GM12878 (cell line): ENCODE measurements at regions not wholly inside any gene's neighbourhood (a gene's known extent, or its start where the extent isn't known, plus 50 kb on each side); places are given as distances from the start of the nearest gene placed in this dataset.

ENCODE experiments used
- ATAC-seq: fragments of 200-7000 bp; cut with Tn5 transposase; 3 replicates; pipeline ENCODE4 v1.9.1; 2020; ENCODE audit warnings: mild to moderate bottlenecking, moderate library complexity
- BruUV-seq: library from RNA; stranded (reverse); fragments of 400-500 nt; replicated peaks from 2 replicates; lab custom pipeline; 2021; lab: Mats Ljungman, UMichigan
- CTCF ChIA-PET: fragments of 300-600 bp; sonication (Branson Sonifier 250); formaldehyde crosslinking; extraction: SDS; loops from one replicate; lab custom pipeline; 2021; ENCODE audit warnings: inconsistent platforms; lab: Yijun Ruan, JAX
- POLR2A ChIA-PET: fragments of 350-600 bp; formaldehyde crosslinking; extraction: SDS; loops from one replicate; lab custom pipeline; 2021; ENCODE audit warnings: inconsistent platforms; lab: Charles Lee
- RAD21 ChIA-PET: fragments of 300-600 bp; sonication (Branson Sonifier 250); formaldehyde crosslinking; loops from one replicate; lab custom pipeline; 2023; ENCODE audit warnings: antibody characterized with exemption; ENCODE audit not compliant: unreplicated experiment; lab: Charles Lee
- SMC1A ChIA-PET: fragments of 300-600 bp; sonication (Branson Sonifier 250); formaldehyde crosslinking; loops from one replicate; lab custom pipeline; 2023; ENCODE audit not compliant: unreplicated experiment, uncharacterized antibody; lab: Charles Lee
- DNase-seq: peaks from one replicate; pipeline ENCODE4 v3.0.0-alpha.2; 2011; ENCODE audit warnings: low read depth, low spot score
- FAIRE-seq: peaks from 3 replicates; lab custom pipeline; 2011; peaks lifted over from hg19 to GRCh38; lab: Jason Lieb, UNC
- H2AFZ ChIP-seq: 2 replicates; pipeline ENCODE4 v1.6.0; 2011; ENCODE audit warnings: low read depth, low read length, control low read depth; ENCODE audit not compliant: control insufficient read depth
- H3K27ac ChIP-seq: 2 replicates; pipeline ENCODE4 v1.5.1; 2011; ENCODE audit warnings: control low read depth; ENCODE audit not compliant: control insufficient read depth, insufficient read depth
- H3K27me3 ChIP-seq, 2 experiments: replicated peaks in 1 of 2; 2 replicates each; pipeline versions ENCODE4 v1.6.0 to v1.6.1; 2011; ENCODE audit warnings: low read length in 1 of 2; ENCODE audit not compliant: control insufficient read depth in 2 of 2, insufficient read depth in 2 of 2
- H3K36me3 ChIP-seq, 2 experiments: 2 replicates each; pipeline ENCODE4 v1.5.1; 2011; ENCODE audit warnings: low read length in 1 of 2; ENCODE audit not compliant: control insufficient read depth in 2 of 2, insufficient read depth in 2 of 2
- H3K4me1 ChIP-seq: 2 replicates; pipeline ENCODE4 v1.6.1; 2011; ENCODE audit warnings: mild to moderate bottlenecking, low read length, moderate library complexity, mixed read lengths; ENCODE audit not compliant: control insufficient read depth, insufficient read depth
- H3K4me2 ChIP-seq: 2 replicates; pipeline ENCODE4 v1.6.0; 2011; ENCODE audit warnings: control low read depth; ENCODE audit not compliant: control insufficient read depth, insufficient read depth
- H3K4me3 ChIP-seq: fragments of 200-600 bp; sonication (generic); 2 replicates; pipeline ENCODE4 v1.5.1; 2016
- H3K79me2 ChIP-seq: 2 replicates; pipeline ENCODE4 v1.6.0; 2011; ENCODE audit warnings: low read length; ENCODE audit not compliant: control insufficient read depth, insufficient read depth
- H3K9ac ChIP-seq: 2 replicates; pipeline ENCODE4 v1.8.0; 2011; ENCODE audit warnings: low read length, control low read depth, mixed read lengths; ENCODE audit not compliant: control insufficient read depth, insufficient read depth
- H3K9me3 ChIP-seq: replicated peaks from 3 replicates; pipeline ENCODE4 v1.5.1; 2011; ENCODE audit warnings: mild to moderate bottlenecking, low read length; ENCODE audit not compliant: control insufficient read depth, insufficient read depth
- H4K20me1 ChIP-seq: 2 replicates; pipeline ENCODE4 v1.6.0; 2011; ENCODE audit not compliant: control insufficient read depth, insufficient read depth
- BACH1 ChIP-seq: fragments of 450-650 bp; IDR thresholded peaks from 2 replicates; pipeline ENCODE4 v1.6.1; 2017; ENCODE audit warnings: mild to moderate bottlenecking, borderline replicate concordance
- BMI1 ChIP-seq: fragments of 450-650 bp; IDR thresholded peaks from 2 replicates; pipeline ENCODE4 v1.6.1; 2016; ENCODE audit warnings: mild to moderate bottlenecking, moderate library complexity, borderline replicate concordance
- MLLT1 ChIP-seq: fragments of 450-650 bp; IDR thresholded peaks from 2 replicates; pipeline ENCODE4 v1.6.1; 2016; ENCODE audit warnings: mild to moderate bottlenecking
- MTA2 ChIP-seq: fragments of 450-650 bp; IDR thresholded peaks from 2 replicates; pipeline ENCODE4 v1.6.1; 2016; ENCODE audit warnings: low read depth, mild to moderate bottlenecking, moderate library complexity
- PBX3 ChIP-seq: IDR thresholded peaks from 2 replicates; pipeline ENCODE4 v1.6.1; 2011; ENCODE audit warnings: mild to moderate bottlenecking, low read depth, low read length, moderate library complexity; ENCODE audit not compliant: insufficient replicate concordance
- RCOR1 ChIP-seq: conservative IDR thresholded peaks from 2 replicates; pipeline ENCODE4 v1.6.1; 2012; ENCODE audit warnings: low read depth, low read length, improper control_type of control experiment
- WGBS: methylation state at CpG from one replicate; pipeline ENCODE4 v1.1.6; 2016; ENCODE audit warnings: low lambda C conversion rate; ENCODE audit not compliant: insufficient replicate concordance, insufficient coverage; ENCODE audit errors: missing lambda C conversion rate; 5-methylcytosine and 5-hydroxymethylcytosine counted together
- in situ Hi-C: fragments of 300-500 bp; cut with MboI; formaldehyde crosslinking; loops from 9 replicates; pipeline ENCODE4 v1.14.3; 2018; ENCODE audit warnings: mixed read lengths
- intact Hi-C: fragments of 100-400 bp; cut with micrococcal nuclease; formaldehyde crosslinking; loops from one replicate; pipeline ENCODE4 v1.14.2; 2022; ENCODE audit not compliant: unreplicated experiment
- TF ChIP-seq, protein P1 (sequence below): fragments of 450-650 bp; IDR thresholded peaks from 2 replicates; pipeline ENCODE4 v1.6.1; 2017; ENCODE audit warnings: mild to moderate bottlenecking, low read depth, inconsistent platforms; ENCODE audit not compliant: poor library complexity, severe bottlenecking

- TF ChIP-seq MLLT1 (no peak), MTA2 (no peak), BMI1 (no peak), RCOR1 (no peak), PBX3 (no peak), BACH1 (no peak)
- TF ChIP-seq, protein P1, sequence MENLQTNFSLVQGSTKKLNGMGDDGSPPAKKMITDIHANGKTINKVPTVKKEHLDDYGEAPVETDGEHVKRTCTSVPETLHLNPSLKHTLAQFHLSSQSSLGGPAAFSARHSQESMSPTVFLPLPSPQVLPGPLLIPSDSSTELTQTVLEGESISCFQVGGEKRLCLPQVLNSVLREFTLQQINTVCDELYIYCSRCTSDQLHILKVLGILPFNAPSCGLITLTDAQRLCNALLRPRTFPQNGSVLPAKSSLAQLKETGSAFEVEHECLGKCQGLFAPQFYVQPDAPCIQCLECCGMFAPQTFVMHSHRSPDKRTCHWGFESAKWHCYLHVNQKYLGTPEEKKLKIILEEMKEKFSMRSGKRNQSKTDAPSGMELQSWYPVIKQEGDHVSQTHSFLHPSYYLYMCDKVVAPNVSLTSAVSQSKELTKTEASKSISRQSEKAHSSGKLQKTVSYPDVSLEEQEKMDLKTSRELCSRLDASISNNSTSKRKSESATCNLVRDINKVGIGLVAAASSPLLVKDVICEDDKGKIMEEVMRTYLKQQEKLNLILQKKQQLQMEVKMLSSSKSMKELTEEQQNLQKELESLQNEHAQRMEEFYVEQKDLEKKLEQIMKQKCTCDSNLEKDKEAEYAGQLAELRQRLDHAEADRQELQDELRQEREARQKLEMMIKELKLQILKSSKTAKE, result no peak
- TF ChIP-seq, all 136 proteins: peak for 0
- no TSS peak for BruUV-seq
- ATAC-seq (no peak), DNase-seq (no peak), FAIRE-seq (no peak)
- H3K9ac ChIP-seq, result no peak overlapping the region
- H3K79me2 ChIP-seq, result no peaks in the 10 kb centered on the region
- in situ Hi-C loops, result no loop called here
- CTCF ChIA-PET, result no interaction called here
- no peaks in the 10 kb centered on the region for H3K4me1 ChIP-seq
- no peaks in the 10 kb centered on the region for H3K36me3 ChIP-seq
- H3K4me2 ChIP-seq, result no peak overlapping the region
- no peak overlapping the region for H3K4me3 ChIP-seq
- intact Hi-C loops, result no loop called here
- H2AFZ ChIP-seq, result no peak overlapping the region
- WGBS, result 34% methylated on average over 12 of the region's 12 CpGs
- no peaks in the 10 kb centered on the region for H3K9me3 ChIP-seq
- RAD21 ChIA-PET, result no interaction called here
- H3K27ac ChIP-seq, result no peak overlapping the region
- no peaks in the 10 kb centered on the region for H4K20me1 ChIP-seq
- SMC1A ChIA-PET, result no interaction called here
- H3K27me3 ChIP-seq, result no peaks in the 10 kb centered on the region; a peak in 1 of 4 replicates
- POLR2A ChIA-PET, result no interaction called here
Observed at GRCh38 chr14:101405171-101405883, 156.0 kb upstream of the DIO3 start.
